ENCODE measurements at regions not wholly inside any gene's neighbourhood (a gene's known extent, or its start where the extent isn't known, plus 50 kb on each side); places are given as distances from the start of the nearest gene placed in this dataset.
"Not testable (repeated sequence)": the region's sequence is repeated elsewhere in the genome, so short reads cannot be mapped to it uniquely, and the experiment has no call there.

DNA sequence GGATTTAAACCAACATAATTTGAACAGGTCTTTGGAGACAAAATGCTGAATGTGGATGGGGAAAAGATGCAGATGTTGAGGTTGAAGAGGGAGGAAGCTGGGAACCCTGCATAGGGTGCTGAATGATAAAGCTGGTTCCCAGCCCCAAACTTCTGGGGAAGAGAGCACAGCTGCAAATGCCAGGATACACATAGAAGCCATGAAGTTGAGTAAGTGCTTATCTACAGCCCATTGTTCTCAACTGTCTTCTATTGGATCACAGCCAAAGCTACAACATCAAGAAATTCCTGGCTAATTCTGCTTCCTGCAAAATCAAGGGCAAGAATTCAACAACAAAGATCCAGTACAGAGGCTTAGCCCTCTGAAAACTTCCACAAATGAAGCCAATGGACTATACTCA is 779.8 kb downstream of the PRIM2 start:
- not testable (repeated sequence) for H3K27ac ChIP-seq (ENCODE audit: insufficient read length, low read depth, low read length); H3K79me1 ChIP-seq (ENCODE audit: insufficient read depth, low read depth, low read length, poor library complexity, severe bottlenecking); H3K79me2 ChIP-seq (ENCODE audit: insufficient read depth, low read length); H3K23me2 ChIP-seq (ENCODE audit: insufficient read length, low read depth, low read length, poor library complexity, severe bottlenecking); H2AFZ ChIP-seq (ENCODE audit: low read length); H3T11ph ChIP-seq (ENCODE audit: low read length); H4K5ac ChIP-seq (ENCODE audit: insufficient read length, low read depth, low read length); H2BK5ac ChIP-seq (ENCODE audit: insufficient read length, low read length); H3K4ac ChIP-seq (ENCODE audit: low read depth, low read length); H4K20me1 ChIP-seq (ENCODE audit: control insufficient read depth, insufficient read depth, insufficient read length); H2AK5ac ChIP-seq (ENCODE audit: insufficient read length, low read length); H3K9me3 ChIP-seq (ENCODE audit: control insufficient read depth, low read depth, low read length); H3K56ac ChIP-seq (ENCODE audit: insufficient read length, low read depth, low read length); H3K23ac ChIP-seq (ENCODE audit: insufficient read length, low read depth, low read length); H3K4me3 Mint-ChIP-seq; H3K4me1 ChIP-seq (ENCODE audit: insufficient read depth, low read length); H3K27me3 ChIP-seq (ENCODE audit: insufficient read depth, low read length); H2BK12ac ChIP-seq (ENCODE audit: insufficient read length, low read depth, low read length); H3K18ac ChIP-seq (ENCODE audit: insufficient read length, low read depth, low read length); H3K9ac ChIP-seq (ENCODE audit: extremely low read depth, insufficient read length, low read length); H3K27me3 Mint-ChIP-seq (ENCODE audit: low read depth); H3K27ac Mint-ChIP-seq; H2BK120ac ChIP-seq (ENCODE audit: low read depth, low read length, poor library complexity, severe bottlenecking); H2BK15ac ChIP-seq (ENCODE audit: low read depth, low read length); H4K8ac ChIP-seq (replicated peaks; ENCODE audit: insufficient read length, low read depth, low read length); H2BK20ac ChIP-seq (ENCODE audit: low read depth, low read length, poor library complexity, severe bottlenecking); H3K4me1 Mint-ChIP-seq; H3K4me2 ChIP-seq (ENCODE audit: insufficient read depth, insufficient read length, low read length); H4K91ac ChIP-seq (ENCODE audit: insufficient read length, low read depth, low read length); DNase-seq; H3K14ac ChIP-seq (ENCODE audit: insufficient read depth, low read length)
- Mint-ChIP-seq H3K9me3 (peaks cover 36 to 56% of the 10 kb centered on the region in 2 experiments), H3K36me3 (ENCODE audit: insufficient read depth in 1 of 3, low read depth in 3 of 3) (peaks cover 0 to 11% (median 9%) of the 10 kb centered on the region in 3 experiments; a peak in 3 of 7 replicates)
